OCI-LY1 (cell line): ENCODE measurements at regions not wholly inside any gene's neighbourhood (a gene's known extent, or its start where the extent isn't known, plus 50 kb on each side); places are given as distances from the start of the nearest gene placed in this dataset.
A peak's percentile ranks its signal among the peaks of the same experiment; 100 is the strongest.

Experiments
- H2AFZ ChIP-seq: fragments of 200-600 bp; sonication (generic), shearing (Covaris generic); 2 replicates; pipeline ENCODE4 v1.6.0; 2014; ENCODE audit warnings: antibody characterized with exemption, mild to moderate bottlenecking, low read length
- H3F3A ChIP-seq: fragments of 200-600 bp; sonication (generic), shearing (Covaris generic); 2 replicates; pipeline ENCODE4 v1.6.0; 2014; ENCODE audit warnings: mild to moderate bottlenecking, antibody characterized with exemption, low read length, moderate library complexity; ENCODE audit not compliant: insufficient read depth
- H3K27ac ChIP-seq: fragments of 200-600 bp; sonication (generic); 2 replicates; pipeline ENCODE4 v1.5.1; 2014; ENCODE audit warnings: low read length, mixed run types, mild to moderate bottlenecking, low read depth; ENCODE audit not compliant: poor library complexity, severe bottlenecking
- H3K27me3 ChIP-seq: fragments of 200-600 bp; sonication (generic); 2 replicates; pipeline ENCODE4 v1.6.0; 2014; ENCODE audit warnings: antibody characterized with exemption, mild to moderate bottlenecking, low read length, moderate library complexity; ENCODE audit not compliant: insufficient read depth
- H3K36me3 ChIP-seq: fragments of 200-600 bp; sonication (generic); 2 replicates; pipeline ENCODE4 v1.6.1; 2014; ENCODE audit warnings: mild to moderate bottlenecking, antibody characterized with exemption, low read length, moderate library complexity, mixed read lengths; ENCODE audit not compliant: insufficient read depth
- H3K4me1 ChIP-seq: fragments of 200-600 bp; sonication (generic); 2 replicates; pipeline ENCODE4 v1.5.1; 2014; ENCODE audit warnings: mild to moderate bottlenecking, low read length, moderate library complexity; ENCODE audit not compliant: insufficient read depth, severe bottlenecking
- H3K4me2 ChIP-seq: fragments of 200-600 bp; sonication (generic), shearing (Covaris generic); 2 replicates; pipeline ENCODE4 v1.6.1; 2014; ENCODE audit warnings: low read length
- H3K4me3 ChIP-seq: fragments of 200-600 bp; sonication (generic); 2 replicates; pipeline ENCODE4 v1.5.1; 2014; ENCODE audit warnings: low read length, low read depth, mild to moderate bottlenecking, mixed read lengths; ENCODE audit not compliant: poor library complexity, severe bottlenecking
- H3K79me2 ChIP-seq: fragments of 200-600 bp; shearing (Covaris generic); 2 replicates; pipeline ENCODE4 v1.6.1; 2016; ENCODE audit warnings: mixed run types, low read length, mixed read lengths; ENCODE audit not compliant: insufficient read depth
- H3K9ac ChIP-seq: fragments of 200-600 bp; sonication (generic), shearing (Covaris generic); 2 replicates; pipeline ENCODE4 v1.6.1; 2014; ENCODE audit warnings: mild to moderate bottlenecking, low read length, mixed read lengths
- H3K9me2 ChIP-seq: fragments of 200-600 bp; sonication (generic), shearing (Covaris generic); 2 replicates; pipeline ENCODE4 v1.6.1; 2014; ENCODE audit warnings: low read depth, mild to moderate bottlenecking, low read length, mixed read lengths
- H3K9me3 ChIP-seq: fragments of 200-600 bp; shearing (Covaris generic); 2 replicates; pipeline ENCODE4 v1.6.1; 2014; ENCODE audit warnings: low read length, mixed read lengths
- H4K20me1 ChIP-seq: fragments of 200-600 bp; sonication (generic), shearing (Covaris generic); 2 replicates; pipeline ENCODE4 v1.6.0; 2016; ENCODE audit warnings: mild to moderate bottlenecking, low read length; ENCODE audit not compliant: insufficient read depth
- EZH2 ChIP-seq: fragments of 200-600 bp; sonication (generic), shearing (Covaris generic); IDR thresholded peaks from 2 replicates; pipeline ENCODE4 v1.8.0; 2017; ENCODE audit warnings: borderline replicate concordance, mixed run types, mild to moderate bottlenecking, antibody characterized with exemption, low read length, moderate library complexity, mixed read lengths
- TF ChIP-seq, protein P1 (sequence below): fragments of 200-600 bp; sonication (generic), shearing (Covaris generic); IDR thresholded peaks from 2 replicates; pipeline ENCODE4 v1.5.1; 2017; ENCODE audit warnings: mild to moderate bottlenecking, antibody characterized with exemption, low read length, moderate library complexity, mixed read lengths

DNA sequence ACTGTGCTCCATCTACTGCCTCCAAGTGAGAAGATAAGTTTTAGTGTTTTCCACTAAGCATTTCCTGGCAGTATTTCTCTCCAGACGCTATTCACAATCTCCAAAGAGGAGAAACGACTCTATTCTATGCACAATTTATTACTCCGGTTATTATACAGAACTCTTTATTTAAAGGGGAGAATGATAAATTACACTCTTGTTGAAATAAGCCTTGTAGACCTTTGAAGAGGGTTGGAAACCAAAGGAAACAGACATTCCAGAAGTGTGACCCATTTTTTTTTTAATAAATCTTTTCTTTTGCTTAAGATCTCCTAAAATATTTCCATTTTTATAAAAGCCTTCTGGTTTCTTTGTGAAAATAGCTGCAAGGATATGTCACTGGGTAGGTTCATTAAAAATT is 76.1 kb upstream of the HDAC9 start:
- no peak overlapping the region for H3K4me3 ChIP-seq
- H3K4me2 ChIP-seq: no peak overlapping the region
- TF ChIP-seq, protein P1, sequence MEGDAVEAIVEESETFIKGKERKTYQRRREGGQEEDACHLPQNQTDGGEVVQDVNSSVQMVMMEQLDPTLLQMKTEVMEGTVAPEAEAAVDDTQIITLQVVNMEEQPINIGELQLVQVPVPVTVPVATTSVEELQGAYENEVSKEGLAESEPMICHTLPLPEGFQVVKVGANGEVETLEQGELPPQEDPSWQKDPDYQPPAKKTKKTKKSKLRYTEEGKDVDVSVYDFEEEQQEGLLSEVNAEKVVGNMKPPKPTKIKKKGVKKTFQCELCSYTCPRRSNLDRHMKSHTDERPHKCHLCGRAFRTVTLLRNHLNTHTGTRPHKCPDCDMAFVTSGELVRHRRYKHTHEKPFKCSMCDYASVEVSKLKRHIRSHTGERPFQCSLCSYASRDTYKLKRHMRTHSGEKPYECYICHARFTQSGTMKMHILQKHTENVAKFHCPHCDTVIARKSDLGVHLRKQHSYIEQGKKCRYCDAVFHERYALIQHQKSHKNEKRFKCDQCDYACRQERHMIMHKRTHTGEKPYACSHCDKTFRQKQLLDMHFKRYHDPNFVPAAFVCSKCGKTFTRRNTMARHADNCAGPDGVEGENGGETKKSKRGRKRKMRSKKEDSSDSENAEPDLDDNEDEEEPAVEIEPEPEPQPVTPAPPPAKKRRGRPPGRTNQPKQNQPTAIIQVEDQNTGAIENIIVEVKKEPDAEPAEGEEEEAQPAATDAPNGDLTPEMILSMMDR: no peak
- TF ChIP-seq EZH2: no peak
- H3K27me3 ChIP-seq: no peaks in the 10 kb centered on the region
- no peaks in the 10 kb centered on the region for H3K36me3 ChIP-seq
- H4K20me1 ChIP-seq: no peaks in the 10 kb centered on the region
- H3K9me2 ChIP-seq: no peaks in the 10 kb centered on the region
- H3K9ac ChIP-seq: no peak overlapping the region
- peaks cover 14% of the 10 kb centered on the region for H3K4me1 ChIP-seq
- no peaks in the 10 kb centered on the region for H3K79me2 ChIP-seq
- no peaks in the 10 kb centered on the region; the same call in 1 of the 2 replicates for H3K9me3 ChIP-seq
- no peak overlapping the region for H2AFZ ChIP-seq
- no peaks in the 10 kb centered on the region for H3F3A ChIP-seq
- H3K27ac ChIP-seq: no peak overlapping the region

GRCh38 chr7:18420108-18420507 is 75.4 kb upstream of the HDAC9 start:
- H2AFZ ChIP-seq: no peak overlapping the region
- H3K27me3 ChIP-seq: no peaks in the 10 kb centered on the region
- no peaks in the 10 kb centered on the region for H3F3A ChIP-seq
- peaks cover 14% of the 10 kb centered on the region for H3K4me1 ChIP-seq
- no peaks in the 10 kb centered on the region for H3K79me2 ChIP-seq
- no peaks in the 10 kb centered on the region for H3K9me2 ChIP-seq
- no peaks in the 10 kb centered on the region; the same call in 1 of the 2 replicates for H3K9me3 ChIP-seq
- H3K9ac ChIP-seq: no peak overlapping the region
- no peak overlapping the region for H3K27ac ChIP-seq
- TF ChIP-seq, protein P1: no peak
- no peak for TF ChIP-seq EZH2
- no peak overlapping the region for H3K4me2 ChIP-seq
- no peaks in the 10 kb centered on the region for H4K20me1 ChIP-seq
- H3K4me3 ChIP-seq: no peak overlapping the region
- no peaks in the 10 kb centered on the region for H3K36me3 ChIP-seq

GRCh38 chr7:18420748-18421147 is 74.8 kb upstream of the HDAC9 start:
- no peak overlapping the region for H3K4me3 ChIP-seq
- H3K9me3 ChIP-seq: no peaks in the 10 kb centered on the region; the same call in 1 of the 2 replicates
- H2AFZ ChIP-seq: 0 out of 2 replicates have a peak overlapping the region, but pooled peaks have one; percentile 11
- peaks cover 14% of the 10 kb centered on the region for H3K4me1 ChIP-seq
- H3K9ac ChIP-seq: no peak overlapping the region
- no peaks in the 10 kb centered on the region for H3K9me2 ChIP-seq
- H3K79me2 ChIP-seq: no peaks in the 10 kb centered on the region
- H3K27ac ChIP-seq: no peak overlapping the region
- no peaks in the 10 kb centered on the region for H4K20me1 ChIP-seq
- H3K4me2 ChIP-seq: no peak overlapping the region
- TF ChIP-seq EZH2: no peak
- TF ChIP-seq, protein P1: no peak
- H3F3A ChIP-seq: no peaks in the 10 kb centered on the region
- H3K27me3 ChIP-seq: no peaks in the 10 kb centered on the region
- no peaks in the 10 kb centered on the region for H3K36me3 ChIP-seq
